ENCODE measurements at regions not wholly inside any gene's neighbourhood (a gene's known extent, or its start where the extent isn't known, plus 50 kb on each side); places are given as distances from the start of the nearest gene placed in this dataset.

- no peak for TF ChIP-seq CTCF (IDR thresholded peaks at IDR 0.05; ENCODE audit: extremely low read depth in 1 of 2, insufficient read depth in 1 of 2, low read depth in 1 of 2, low read length in 2 of 2)
- no peak for TF ChIP-seq GATA2 (IDR thresholded peaks at IDR 0.05; ENCODE audit: insufficient read depth, insufficient read length, low read depth, low read length)
- no peak for TF ChIP-seq FOS (IDR thresholded peaks at IDR 0.05; ENCODE audit: borderline replicate concordance, insufficient read depth, low read length)
- TF ChIP-seq POLR2AphosphoS5 (IDR thresholded peaks at IDR 0.05; ENCODE audit: insufficient read depth, low read depth, low read length) = no peak
- TF ChIP-seq POLR2A (IDR thresholded peaks at IDR 0.05; ENCODE audit: low read depth, low read length) = no peak
Measured at GRCh38 chr10:123272171-123272570, 118.0 kb downstream of the BUB3 start.
